ENCODE measurements at regions not wholly inside any gene's neighbourhood (a gene's known extent, or its start where the extent isn't known, plus 50 kb on each side); places are given as distances from the start of the nearest gene placed in this dataset.

DNA sequence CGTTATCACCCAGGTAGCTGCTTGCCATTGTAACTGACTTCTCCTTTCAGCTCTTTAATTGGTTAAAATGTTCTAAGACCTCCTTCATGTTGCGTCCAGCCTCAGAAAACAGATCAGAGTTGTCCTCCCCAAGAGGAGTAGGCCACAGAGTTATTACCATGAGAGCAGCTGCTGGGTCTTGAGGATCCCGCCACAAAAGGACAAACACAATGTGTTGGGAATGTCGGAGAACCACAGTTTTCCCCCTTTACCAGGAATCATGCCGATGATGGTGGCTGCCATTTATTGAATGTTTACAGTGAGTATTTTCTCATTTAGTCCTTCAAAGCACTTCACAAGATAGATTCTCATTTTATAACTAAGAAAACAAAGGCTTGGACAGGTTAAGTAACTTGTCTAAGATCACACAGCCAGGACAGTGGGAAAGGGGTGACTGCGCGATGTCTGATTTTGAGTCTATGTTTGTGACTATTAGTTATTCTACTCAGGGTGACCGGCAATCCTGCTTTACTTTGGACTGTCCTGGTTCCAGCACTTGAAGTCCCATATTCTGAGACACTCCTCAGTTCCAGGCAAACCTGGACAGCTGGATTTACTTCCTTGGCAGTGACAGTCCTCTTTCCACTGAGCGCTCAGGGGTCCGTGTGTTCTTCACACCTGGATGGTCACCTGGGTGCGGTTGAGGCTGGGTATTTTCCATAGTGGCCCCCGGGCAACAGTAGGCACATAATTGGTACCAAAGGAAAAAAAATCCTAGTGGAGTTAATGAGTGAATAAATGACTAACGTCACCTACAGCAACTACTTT lies 93.6 kb downstream of the LIPG start:
- Histone ChIP-seq H3K4me3 (no peak overlapping the region), H3K9me3 (no peaks in the 10 kb centered on the region), H3K27ac (no peak overlapping the region), H3K36me3 (no peaks in the 10 kb centered on the region), H3K27me3 (peaks cover 0 to 12% (median 0%) of the 10 kb centered on the region in 7 donors), H3K4me1 (peaks cover 0 to 13% (median 0%) of the 10 kb centered on the region in 9 donors)
- intact Hi-C loops (cut with DNase I), result loop anchor here in 1 of 10 donors (10.0 kb wide), 1 partner anchor 99 kb away; no protein-coding TSS in a partner anchor
- 92 to 94% methylated on average over 13 of the region's 13 CpGs for WGBS, 2 donors
- TF ChIP-seq CTCF (IDR thresholded peaks at IDR 0.05), result no peak
- ATAC-seq (no peak), DNase-seq (no peak)

DNA sequence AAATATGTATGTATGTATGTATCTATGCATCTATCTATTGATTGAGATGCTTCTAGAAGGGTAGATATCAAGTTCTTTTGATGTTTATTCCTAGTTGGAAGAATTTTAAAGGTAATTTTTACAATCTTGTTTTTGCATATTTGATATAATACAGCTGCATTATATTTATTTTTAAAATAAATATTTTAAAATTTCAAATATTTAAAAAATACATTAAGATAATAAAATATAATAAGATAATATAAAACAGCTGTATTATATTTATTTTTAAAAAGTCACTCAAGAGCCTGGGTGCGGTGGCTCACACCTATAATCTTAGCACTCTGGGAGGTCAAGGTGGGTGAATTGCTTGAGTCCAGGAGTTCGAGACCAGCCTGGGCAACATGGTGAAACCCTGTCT lies 92.5 kb downstream of the LIPG start:
- Histone ChIP-seq H3K9me3 (no peaks in the 10 kb centered on the region), H3K4me1 (peaks cover 0 to 11% (median 0%) of the 10 kb centered on the region in 9 donors), H3K4me3 (no peak overlapping the region), H3K27ac (no peak overlapping the region), H3K36me3 (no peaks in the 10 kb centered on the region), H3K27me3 (peaks cover 0 to 16% (median 0%) of the 10 kb centered on the region in 7 donors)
- DNase-seq, result no peak
- intact Hi-C loops (cut with DNase I), result loop anchor here in 1 of 10 donors (10.0 kb wide), 1 partner anchor 100 kb away; no protein-coding TSS in a partner anchor
- 94 to 96% methylated on average over 2 of the region's 2 CpGs for WGBS, 2 donors
- TF ChIP-seq CTCF (IDR thresholded peaks at IDR 0.05), result no peak
- no peak for ATAC-seq

- intact Hi-C loops (cut with DNase I), result loop anchor here in 1 of 10 donors (10.0 kb wide), 1 partner anchor 102 kb away; no protein-coding TSS in a partner anchor
- no peak for ATAC-seq
- Histone ChIP-seq H3K36me3 (no peaks in the 10 kb centered on the region), H3K4me3 (no peak overlapping the region), H3K9me3 (no peaks in the 10 kb centered on the region), H3K27me3 (peaks cover 0 to 16% (median 0%) of the 10 kb centered on the region in 7 donors), H3K4me1 (peaks cover 0 to 12% (median 5%) of the 10 kb centered on the region in 9 donors), H3K27ac (peak overlapping the region in 1 of 10 donors; percentile 44)
- no peak for DNase-seq
- 62 to 70% methylated on average over 6 of the region's 6 CpGs for WGBS, 2 donors
- TF ChIP-seq CTCF (IDR thresholded peaks at IDR 0.05), result no peak
Measured at GRCh38 chr18:49652881-49653724, 91.2 kb downstream of the LIPG start.

DNA sequence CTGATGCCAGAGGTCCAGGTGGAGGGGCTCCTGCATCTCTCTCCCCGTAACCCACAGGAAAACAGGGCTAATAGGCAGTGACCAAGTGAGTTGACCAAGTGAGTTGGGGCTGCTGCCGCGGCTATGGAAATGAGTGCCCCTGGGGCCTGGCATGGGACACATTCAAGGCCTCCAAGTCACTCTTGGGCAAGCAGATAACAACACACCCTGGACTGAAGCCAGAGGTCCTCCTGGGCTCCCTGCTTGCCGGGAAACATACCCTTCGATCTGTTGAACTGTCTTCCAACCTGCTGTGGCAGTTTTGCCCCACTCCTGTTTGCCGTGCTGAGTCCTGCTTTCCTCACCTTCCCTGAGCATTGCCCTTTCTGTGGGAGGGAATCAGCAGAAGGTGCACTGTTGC lies 89.2 kb downstream of the LIPG start:
- DNase-seq, result no peak
- intact Hi-C loops (cut with DNase I), result loop anchor here in 1 of 10 donors (10.0 kb wide), 1 partner anchor 104 kb away; no protein-coding TSS in a partner anchor
- Histone ChIP-seq H3K4me1 (peaks cover 0 to 28% (median 15%) of the 10 kb centered on the region in 9 donors), H3K9me3 (no peaks in the 10 kb centered on the region), H3K36me3 (no peaks in the 10 kb centered on the region), H3K27me3 (peaks cover 0 to 12% (median 0%) of the 10 kb centered on the region in 7 donors), H3K4me3 (no peak overlapping the region), H3K27ac (no peak overlapping the region)
- no peak for ATAC-seq
- no peak for TF ChIP-seq CTCF (IDR thresholded peaks at IDR 0.05)
- 73 to 76% methylated on average over 6 of the region's 6 CpGs for WGBS, 2 donors
